ENCODE measurements at regions not wholly inside any gene's neighbourhood (a gene's known extent, or its start where the extent isn't known, plus 50 kb on each side); places are given as distances from the start of the nearest gene placed in this dataset.

DNA sequence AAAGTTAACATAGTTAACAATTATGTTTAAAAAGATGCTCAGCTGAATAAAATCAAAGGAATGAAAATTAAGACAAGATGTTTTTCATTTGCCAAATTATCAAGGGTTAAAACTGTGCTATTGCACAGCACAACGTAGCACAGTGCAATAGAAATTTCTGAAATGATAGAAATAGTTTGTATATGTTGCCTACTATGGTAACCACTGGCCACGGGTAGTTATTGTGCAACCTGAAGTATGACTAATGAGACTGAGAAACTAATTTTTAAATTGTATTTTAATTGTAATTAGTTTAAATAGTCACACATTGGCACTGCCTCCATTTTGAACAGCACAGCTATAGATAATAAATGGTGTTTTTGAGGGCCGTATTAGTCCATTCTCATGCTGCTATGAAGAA lies 343.1 kb upstream of the FAM241A start:
- no peak for DNase-seq
- H3K36me3 ChIP-seq (ENCODE audit: insufficient read depth, low read length), result no peaks in the 10 kb centered on the region
- no peak for TF ChIP-seq CTCF (IDR thresholded peaks at IDR 0.05; ENCODE audit: borderline replicate concordance, extremely low read depth, low read length, poor library complexity, severe bottlenecking)
- TF ChIP-seq EZH2 (IDR thresholded peaks at IDR 0.05; ENCODE audit: borderline replicate concordance, low read depth, low read length, severe bottlenecking), result no peak
- H3K9me3 ChIP-seq (ENCODE audit: insufficient read depth, low read length, severe bottlenecking), result no peaks in the 10 kb centered on the region
- no peak overlapping the region for H3K4me3 ChIP-seq (ENCODE audit: low read depth in 1 of 2, low read length in 2 of 2)
- H2AFZ ChIP-seq (ENCODE audit: low read depth, low read length), result no peak overlapping the region
- ATAC-seq (ENCODE audit: insufficient read depth, low read depth), result no peak
- no peak overlapping the region for H3K27ac ChIP-seq (ENCODE audit: low read length)
- H4K20me1 ChIP-seq (ENCODE audit: insufficient read depth, low read length), result no peaks in the 10 kb centered on the region
- H3K4me1 ChIP-seq (ENCODE audit: insufficient read depth, low read length), result no peaks in the 10 kb centered on the region
- H3K9ac ChIP-seq (ENCODE audit: low read depth, low read length), result no peak overlapping the region
- H3K27me3 ChIP-seq (ENCODE audit: insufficient read depth, low read length, poor library complexity), result no peaks in the 10 kb centered on the region
- no peaks in the 10 kb centered on the region for H3K79me2 ChIP-seq (ENCODE audit: insufficient read depth, low read length)
- no peak overlapping the region for H3K4me2 ChIP-seq (ENCODE audit: insufficient read depth, low read length)

DNA sequence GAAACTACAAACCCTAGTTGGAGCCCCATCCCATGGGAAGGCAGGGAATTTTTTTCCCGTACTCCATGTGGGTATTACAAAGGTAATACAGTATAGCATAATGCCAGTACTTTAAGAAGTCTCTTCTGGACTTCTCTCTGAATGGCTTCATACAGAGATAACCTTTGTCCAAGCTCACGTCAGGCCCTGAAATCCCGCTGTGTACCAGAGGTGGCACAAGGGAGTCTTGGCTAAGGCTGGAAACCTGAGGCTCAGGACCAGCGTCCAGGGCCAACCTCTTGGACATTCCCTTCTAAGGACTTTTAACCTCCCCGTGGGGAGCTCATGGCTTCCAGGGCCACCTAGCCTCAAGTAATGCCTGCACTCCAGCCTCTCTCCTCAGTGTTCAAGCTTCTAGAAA lies 338.9 kb upstream of the FAM241A start:
- ATAC-seq (ENCODE audit: insufficient read depth, low read depth) (no peak), DNase-seq (no peak)
- no peak overlapping the region for H3K4me3 ChIP-seq (ENCODE audit: low read depth in 1 of 2, low read length in 2 of 2)
- H3K27me3 ChIP-seq (ENCODE audit: insufficient read depth, low read length, poor library complexity), result peaks cover 3% of the 10 kb centered on the region
- TF ChIP-seq EZH2 (IDR thresholded peaks at IDR 0.05; ENCODE audit: borderline replicate concordance, low read depth, low read length, severe bottlenecking), result no peak
- TF ChIP-seq CTCF (IDR thresholded peaks at IDR 0.05; ENCODE audit: borderline replicate concordance, extremely low read depth, low read length, poor library complexity, severe bottlenecking), result no peak
- H3K9me3 ChIP-seq (ENCODE audit: insufficient read depth, low read length, severe bottlenecking), result no peaks in the 10 kb centered on the region
- H3K79me2 ChIP-seq (ENCODE audit: insufficient read depth, low read length), result no peaks in the 10 kb centered on the region
- H4K20me1 ChIP-seq (ENCODE audit: insufficient read depth, low read length), result no peaks in the 10 kb centered on the region
- no peak overlapping the region for H3K27ac ChIP-seq (ENCODE audit: low read length)
- H3K4me1 ChIP-seq (ENCODE audit: insufficient read depth, low read length), result no peaks in the 10 kb centered on the region
- no peak overlapping the region for H2AFZ ChIP-seq (ENCODE audit: low read depth, low read length)
- H3K36me3 ChIP-seq (ENCODE audit: insufficient read depth, low read length), result no peaks in the 10 kb centered on the region
- H3K4me2 ChIP-seq (ENCODE audit: insufficient read depth, low read length), result no peak overlapping the region
- H3K9ac ChIP-seq (ENCODE audit: low read depth, low read length), result no peak overlapping the region

DNA sequence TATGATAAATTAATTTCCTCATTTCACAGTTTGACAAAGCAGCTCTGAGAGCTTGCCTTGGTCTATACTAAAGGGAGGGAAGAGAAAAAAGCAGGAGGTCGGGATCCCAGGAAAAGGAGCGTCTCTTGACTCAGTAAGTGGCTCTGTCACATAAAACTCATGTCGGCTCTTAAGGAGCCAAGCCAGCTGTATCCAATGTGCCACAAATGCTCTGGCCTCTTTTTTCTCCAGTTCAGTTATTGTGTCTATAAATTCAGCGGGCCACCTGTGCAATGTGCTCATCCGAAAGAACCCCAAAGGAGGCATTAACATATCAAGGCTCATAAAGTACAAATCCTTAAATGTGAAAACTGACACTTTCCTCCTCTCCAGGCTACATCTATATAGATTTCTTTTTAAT lies 337.7 kb upstream of the FAM241A start:
- no peak for TF ChIP-seq CTCF (IDR thresholded peaks at IDR 0.05; ENCODE audit: borderline replicate concordance, extremely low read depth, low read length, poor library complexity, severe bottlenecking)
- TF ChIP-seq EZH2 (IDR thresholded peaks at IDR 0.05; ENCODE audit: borderline replicate concordance, low read depth, low read length, severe bottlenecking), result no peak
- Histone ChIP-seq H3K79me2 (ENCODE audit: insufficient read depth, low read length) (no peaks in the 10 kb centered on the region), H3K27me3 (ENCODE audit: insufficient read depth, low read length, poor library complexity) (peaks cover 3% of the 10 kb centered on the region), H4K20me1 (ENCODE audit: insufficient read depth, low read length) (no peaks in the 10 kb centered on the region), H3K4me2 (ENCODE audit: insufficient read depth, low read length) (no peak overlapping the region), H3K27ac (ENCODE audit: low read length) (no peak overlapping the region), H3K4me1 (ENCODE audit: insufficient read depth, low read length) (no peaks in the 10 kb centered on the region), H3K36me3 (ENCODE audit: insufficient read depth, low read length) (no peaks in the 10 kb centered on the region), H3K9me3 (ENCODE audit: insufficient read depth, low read length, severe bottlenecking) (no peaks in the 10 kb centered on the region), H3K9ac (ENCODE audit: low read depth, low read length) (no peak overlapping the region), H3K4me3 (ENCODE audit: low read depth in 1 of 2, low read length in 2 of 2) (no peak overlapping the region), H2AFZ (ENCODE audit: low read depth, low read length) (no peak overlapping the region)
- DNase-seq (no peak), ATAC-seq (ENCODE audit: insufficient read depth, low read depth) (no peak)

DNA sequence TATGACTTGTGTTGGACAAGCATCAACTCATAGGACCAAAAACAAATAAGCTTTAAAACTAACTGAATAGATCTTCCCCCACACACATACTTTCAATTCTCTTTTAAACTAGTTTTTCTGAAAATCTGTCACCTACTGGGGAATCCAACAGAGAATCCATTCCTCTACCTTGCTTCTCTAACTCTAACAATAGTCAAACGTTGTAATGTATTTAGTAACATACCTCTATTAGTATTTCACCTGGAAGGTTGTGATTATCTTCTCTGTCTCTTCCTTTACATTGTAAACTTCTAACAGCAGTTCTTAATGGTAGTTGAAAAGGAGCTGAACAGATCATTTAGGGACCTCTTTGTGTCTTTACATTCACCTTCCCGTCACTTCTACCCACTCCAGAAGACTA lies 337.1 kb upstream of the FAM241A start:
- Histone ChIP-seq H4K20me1 (ENCODE audit: insufficient read depth, low read length) (no peaks in the 10 kb centered on the region), H3K4me3 (ENCODE audit: low read depth in 1 of 2, low read length in 2 of 2) (no peak overlapping the region), H3K27me3 (ENCODE audit: insufficient read depth, low read length, poor library complexity) (peaks cover 5% of the 10 kb centered on the region), H2AFZ (ENCODE audit: low read depth, low read length) (no peak overlapping the region), H3K4me1 (ENCODE audit: insufficient read depth, low read length) (no peaks in the 10 kb centered on the region), H3K27ac (ENCODE audit: low read length) (no peak overlapping the region), H3K79me2 (ENCODE audit: insufficient read depth, low read length) (no peaks in the 10 kb centered on the region), H3K9ac (ENCODE audit: low read depth, low read length) (no peak overlapping the region), H3K9me3 (ENCODE audit: insufficient read depth, low read length, severe bottlenecking) (no peaks in the 10 kb centered on the region), H3K4me2 (ENCODE audit: insufficient read depth, low read length) (no peak overlapping the region), H3K36me3 (ENCODE audit: insufficient read depth, low read length) (no peaks in the 10 kb centered on the region)
- TF ChIP-seq EZH2 (IDR thresholded peaks at IDR 0.05; ENCODE audit: borderline replicate concordance, low read depth, low read length, severe bottlenecking) (no peak), CTCF (IDR thresholded peaks at IDR 0.05; ENCODE audit: borderline replicate concordance, extremely low read depth, low read length, poor library complexity, severe bottlenecking) (no peak)
- DNase-seq (no peak), ATAC-seq (ENCODE audit: insufficient read depth, low read depth) (no peak)

Data from DND-41 (cell line).